ENCODE measurements at regions not wholly inside any gene's neighbourhood (a gene's known extent, or its start where the extent isn't known, plus 50 kb on each side); places are given as distances from the start of the nearest gene placed in this dataset.
"Not testable (repeated sequence)": the region's sequence is repeated elsewhere in the genome, so short reads cannot be mapped to it uniquely, and the experiment has no call there.

- no peak overlapping the region for H3K4me3 ChIP-seq
- no peaks in the 10 kb centered on the region for H3K36me3 ChIP-seq
- no peak for ATAC-seq (ENCODE audit: low FRiP score in 2 of 2)
- no peaks in the 10 kb centered on the region for H3K27me3 ChIP-seq
- no peaks in the 10 kb centered on the region for H3K4me1 ChIP-seq
- no peak for TF ChIP-seq POLR2A (IDR thresholded peaks at IDR 0.05)
- TF ChIP-seq EP300 (IDR thresholded peaks at IDR 0.05): no peak
- no peak for TF ChIP-seq POLR2AphosphoS5 (IDR thresholded peaks at IDR 0.05)
- TF ChIP-seq CTCF (IDR thresholded peaks at IDR 0.05): no peak
- WGBS, 2 donors: 25 to 37% methylated on average over 1 of the region's 1 CpG
- no peak for DNase-seq
- H3K27ac ChIP-seq: no peak overlapping the region
- H3K9me3 ChIP-seq: peaks cover 0 to 12% (median 0%) of the 10 kb centered on the region in 4 donors
These were observed 155.4 kb downstream of the OR4C45 start for GRCh38 chr11:50188040-50188439.

GRCh38 chr11:50192743-50193142, 160.1 kb downstream of the OR4C45 start:
- TF ChIP-seq EP300 (IDR thresholded peaks at IDR 0.05): no peak
- no peak for TF ChIP-seq POLR2A (IDR thresholded peaks at IDR 0.05)
- TF ChIP-seq POLR2AphosphoS5 (IDR thresholded peaks at IDR 0.05): no peak
- no peak for TF ChIP-seq CTCF (IDR thresholded peaks at IDR 0.05)
- peaks cover 0 to 7% (median 0%) of the 10 kb centered on the region in 4 donors for H3K9me3 ChIP-seq
- ATAC-seq (ENCODE audit: low FRiP score in 2 of 2): no peak

GRCh38 chr11:50214376-50214775, 181.7 kb downstream of the OR4C45 start:
- WGBS, 2 donors: 33 to 42% methylated on average over 6 of the region's 6 CpGs
- H3K9me3 ChIP-seq: peaks cover 0 to 13% (median 1%) of the 10 kb centered on the region in 4 donors
- ATAC-seq (ENCODE audit: low FRiP score in 2 of 2): no peak

More at GRCh38 chr11:50192743-50193142, 160.1 kb downstream of the OR4C45 start:
- Histone ChIP-seq H3K27ac (no peak overlapping the region), H3K4me1 (no peaks in the 10 kb centered on the region), H3K36me3 (no peaks in the 10 kb centered on the region), H3K27me3 (no peaks in the 10 kb centered on the region), H3K4me3 (no peak overlapping the region)
- DNase-seq: no peak
- WGBS, 2 donors: 49 to 52% methylated on average over 3 of the region's 3 CpGs

GRCh38 chr11:50220651-50221050, 188.0 kb downstream of the OR4C45 start:
- TF ChIP-seq POLR2AphosphoS5 (IDR thresholded peaks at IDR 0.05) (no peak), CTCF (IDR thresholded peaks at IDR 0.05) (no peak), POLR2A (IDR thresholded peaks at IDR 0.05) (no peak), EP300 (IDR thresholded peaks at IDR 0.05) (no peak)
- DNase-seq (no peak), ATAC-seq (ENCODE audit: low FRiP score in 2 of 2) (no peak)
- Histone ChIP-seq H3K9me3 (peaks cover 0 to 13% (median 0%) of the 10 kb centered on the region in 4 donors), H3K36me3 (no peaks in the 10 kb centered on the region), H3K4me1 (no peaks in the 10 kb centered on the region), H3K27me3 (no peaks in the 10 kb centered on the region), H3K27ac (no peak overlapping the region), H3K4me3 (no peak overlapping the region)
- 60 to 61% methylated on average over 5 of the region's 5 CpGs for WGBS, 2 donors

More at GRCh38 chr11:50214376-50214775, 181.7 kb downstream of the OR4C45 start:
- no peaks in the 10 kb centered on the region for H3K4me1 ChIP-seq
- no peak overlapping the region for H3K27ac ChIP-seq
- H3K27me3 ChIP-seq: no peaks in the 10 kb centered on the region
- H3K4me3 ChIP-seq: no peak overlapping the region
- no peak for DNase-seq
- H3K36me3 ChIP-seq: no peaks in the 10 kb centered on the region
- TF ChIP-seq CTCF (IDR thresholded peaks at IDR 0.05) (no peak), POLR2AphosphoS5 (IDR thresholded peaks at IDR 0.05) (no peak), EP300 (IDR thresholded peaks at IDR 0.05) (no peak), POLR2A (IDR thresholded peaks at IDR 0.05) (no peak)

- 86 to 88% methylated on average over 4 of the region's 4 CpGs for WGBS, 2 donors
- not testable (repeated sequence) for H3K27me3 ChIP-seq; H3K36me3 ChIP-seq; H3K4me3 ChIP-seq; DNase-seq; H3K27ac ChIP-seq; H3K9me3 ChIP-seq; ATAC-seq (ENCODE audit: low FRiP score in 2 of 2); H3K4me1 ChIP-seq
These were observed 205.7 kb downstream of the OR4C45 start for GRCh38 chr11:50238368-50238767.
